Tibial nerve (tissue), 4 donors: ENCODE measurements at regions not wholly inside any gene's neighbourhood (a gene's known extent, or its start where the extent isn't known, plus 50 kb on each side); places are given as distances from the start of the nearest gene placed in this dataset.

Source experiments
- EP300 ChIP-seq, 2 donors: sonication (generic); formaldehyde crosslinking; IDR thresholded peaks; one replicate each; pipeline ENCODE4 v1.6.1; 2017; ENCODE audit warnings: antibody characterized with exemption in 2 of 2, mild to moderate bottlenecking in 1 of 2
- POLR2A ChIP-seq, 2 donors: fragments of 450-650 bp; IDR thresholded peaks; one replicate each; pipeline ENCODE4 v1.6.1; 2017; ENCODE audit warnings: antibody characterized with exemption in 2 of 2, mild to moderate bottlenecking in 2 of 2, moderate library complexity in 2 of 2
- TF ChIP-seq, protein P1 (sequence below), 5 experiments: fragments of 200-600 bp in 3 of 5; fragments of 450-650 bp in 2 of 5; sonication (generic) in 3 of 5; IDR thresholded peaks; one replicate each; pipeline ENCODE4 v1.5.1; 2016 to 2019; ENCODE audit warnings: antibody characterized with exemption in 5 of 5, mild to moderate bottlenecking in 3 of 5, moderate library complexity in 2 of 5

DNA sequence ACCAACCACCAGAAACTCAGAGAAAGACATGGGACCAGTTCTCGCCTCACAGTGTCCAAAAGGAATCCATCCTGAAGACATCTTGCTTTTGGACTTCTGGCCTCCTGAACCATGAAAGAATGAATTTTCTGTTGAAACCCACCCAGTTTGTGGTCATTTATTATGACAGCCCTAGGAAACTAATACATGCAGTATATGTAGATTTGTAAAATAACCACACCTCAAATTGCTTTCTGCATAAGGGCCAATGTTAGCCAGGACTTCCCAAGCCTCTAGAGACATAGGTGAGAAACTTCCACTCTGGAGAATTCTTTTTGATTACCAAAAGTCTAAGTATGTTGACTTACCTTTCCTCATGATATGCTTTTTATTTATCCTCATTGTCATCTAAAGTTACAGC lies 210.5 kb upstream of the SP4 start:
- TF ChIP-seq EP300 (IDR thresholded peaks at IDR 0.05) (no peak), POLR2A (IDR thresholded peaks at IDR 0.05) (no peak)
- TF ChIP-seq, protein P1, sequence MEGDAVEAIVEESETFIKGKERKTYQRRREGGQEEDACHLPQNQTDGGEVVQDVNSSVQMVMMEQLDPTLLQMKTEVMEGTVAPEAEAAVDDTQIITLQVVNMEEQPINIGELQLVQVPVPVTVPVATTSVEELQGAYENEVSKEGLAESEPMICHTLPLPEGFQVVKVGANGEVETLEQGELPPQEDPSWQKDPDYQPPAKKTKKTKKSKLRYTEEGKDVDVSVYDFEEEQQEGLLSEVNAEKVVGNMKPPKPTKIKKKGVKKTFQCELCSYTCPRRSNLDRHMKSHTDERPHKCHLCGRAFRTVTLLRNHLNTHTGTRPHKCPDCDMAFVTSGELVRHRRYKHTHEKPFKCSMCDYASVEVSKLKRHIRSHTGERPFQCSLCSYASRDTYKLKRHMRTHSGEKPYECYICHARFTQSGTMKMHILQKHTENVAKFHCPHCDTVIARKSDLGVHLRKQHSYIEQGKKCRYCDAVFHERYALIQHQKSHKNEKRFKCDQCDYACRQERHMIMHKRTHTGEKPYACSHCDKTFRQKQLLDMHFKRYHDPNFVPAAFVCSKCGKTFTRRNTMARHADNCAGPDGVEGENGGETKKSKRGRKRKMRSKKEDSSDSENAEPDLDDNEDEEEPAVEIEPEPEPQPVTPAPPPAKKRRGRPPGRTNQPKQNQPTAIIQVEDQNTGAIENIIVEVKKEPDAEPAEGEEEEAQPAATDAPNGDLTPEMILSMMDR (IDR thresholded peaks at IDR 0.05): no peak
